Retinal pigment epithelial cell (primary cell): ENCODE measurements at regions not wholly inside any gene's neighbourhood (a gene's known extent, or its start where the extent isn't known, plus 50 kb on each side); places are given as distances from the start of the nearest gene placed in this dataset.

Experiments used
- DNase-seq: peaks from one replicate; pipeline ENCODE4 v3.0.0-alpha.2; 2010; ENCODE audit warnings: low read depth
- H3K4me3 ChIP-seq: 2 replicates; pipeline ENCODE4 v1.5.1; 2011; ENCODE audit warnings: mild to moderate bottlenecking, low read length, control low read depth, moderate library complexity
- TF ChIP-seq, protein P1 (sequence below): conservative IDR thresholded peaks from 2 replicates; pipeline ENCODE4 v1.5.1; 2011; ENCODE audit warnings: low read depth, low read length, control low read depth, inconsistent platforms

DNA sequence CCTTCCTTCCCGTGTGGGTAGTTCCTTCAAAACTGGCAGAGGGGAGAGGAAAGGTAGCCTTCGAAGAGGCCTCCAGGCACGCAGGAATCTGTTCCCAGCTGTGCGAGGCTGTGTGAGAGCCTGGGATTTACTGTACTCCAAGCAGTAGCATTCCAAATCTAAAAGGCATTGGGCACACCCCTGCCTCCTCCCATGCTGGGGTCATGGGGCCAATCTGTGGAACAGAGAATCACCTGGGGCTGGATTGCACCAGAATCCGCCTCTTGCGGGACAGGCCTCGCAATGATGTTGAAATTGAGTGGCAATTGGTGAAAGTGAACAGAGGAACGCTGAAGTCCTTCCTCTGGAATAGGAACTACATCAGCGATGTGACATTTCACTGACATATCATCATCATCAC, 72.5 kb upstream of the IRX3 start:
- TF ChIP-seq, protein P1, sequence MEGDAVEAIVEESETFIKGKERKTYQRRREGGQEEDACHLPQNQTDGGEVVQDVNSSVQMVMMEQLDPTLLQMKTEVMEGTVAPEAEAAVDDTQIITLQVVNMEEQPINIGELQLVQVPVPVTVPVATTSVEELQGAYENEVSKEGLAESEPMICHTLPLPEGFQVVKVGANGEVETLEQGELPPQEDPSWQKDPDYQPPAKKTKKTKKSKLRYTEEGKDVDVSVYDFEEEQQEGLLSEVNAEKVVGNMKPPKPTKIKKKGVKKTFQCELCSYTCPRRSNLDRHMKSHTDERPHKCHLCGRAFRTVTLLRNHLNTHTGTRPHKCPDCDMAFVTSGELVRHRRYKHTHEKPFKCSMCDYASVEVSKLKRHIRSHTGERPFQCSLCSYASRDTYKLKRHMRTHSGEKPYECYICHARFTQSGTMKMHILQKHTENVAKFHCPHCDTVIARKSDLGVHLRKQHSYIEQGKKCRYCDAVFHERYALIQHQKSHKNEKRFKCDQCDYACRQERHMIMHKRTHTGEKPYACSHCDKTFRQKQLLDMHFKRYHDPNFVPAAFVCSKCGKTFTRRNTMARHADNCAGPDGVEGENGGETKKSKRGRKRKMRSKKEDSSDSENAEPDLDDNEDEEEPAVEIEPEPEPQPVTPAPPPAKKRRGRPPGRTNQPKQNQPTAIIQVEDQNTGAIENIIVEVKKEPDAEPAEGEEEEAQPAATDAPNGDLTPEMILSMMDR, result no peak
- H3K4me3 ChIP-seq, result no peak overlapping the region
- DNase-seq, result no peak

DNA sequence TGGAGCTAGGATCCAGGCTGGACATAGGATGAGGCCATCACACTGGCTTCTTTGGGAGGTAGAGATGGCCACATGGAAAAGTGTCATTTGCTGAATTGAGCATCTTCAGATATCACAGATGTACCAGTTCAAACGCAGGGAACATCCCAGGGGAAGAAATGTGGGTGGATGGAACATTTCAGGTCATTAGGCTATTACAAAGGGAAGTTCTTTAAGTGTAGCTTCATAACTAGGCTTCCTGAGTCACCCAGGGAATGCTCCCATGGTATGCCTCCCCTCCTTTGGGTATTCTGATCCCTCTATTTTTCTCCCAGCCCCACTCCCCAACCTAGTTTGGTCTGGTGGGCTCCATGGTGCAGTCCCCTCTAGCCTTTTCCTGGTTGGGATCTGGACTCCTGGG, 69.8 kb upstream of the IRX3 start:
- no peak overlapping the region for H3K4me3 ChIP-seq
- DNase-seq, result no peak
- TF ChIP-seq, protein P1, result no peak

- DNase-seq, result no peak
- TF ChIP-seq, protein P1, result no peak
- no peak overlapping the region for H3K4me3 ChIP-seq
Observed at GRCh38 chr16:54355251-54355650, 68.7 kb upstream of the IRX3 start.

- no peak for DNase-seq
- TF ChIP-seq, protein P1, result no peak
- no peak overlapping the region for H3K4me3 ChIP-seq
Observed at GRCh38 chr16:54353097-54353496, 66.5 kb upstream of the IRX3 start.

GRCh38 chr16:54351171-54351570, 64.6 kb upstream of the IRX3 start:
- H3K4me3 ChIP-seq, result no peak overlapping the region
- no peak for DNase-seq
- TF ChIP-seq, protein P1, result no peak

GRCh38 chr16:54347961-54348360, 61.4 kb upstream of the IRX3 start:
- DNase-seq, result no peak
- no peak overlapping the region for H3K4me3 ChIP-seq
- TF ChIP-seq, protein P1, result no peak

DNA sequence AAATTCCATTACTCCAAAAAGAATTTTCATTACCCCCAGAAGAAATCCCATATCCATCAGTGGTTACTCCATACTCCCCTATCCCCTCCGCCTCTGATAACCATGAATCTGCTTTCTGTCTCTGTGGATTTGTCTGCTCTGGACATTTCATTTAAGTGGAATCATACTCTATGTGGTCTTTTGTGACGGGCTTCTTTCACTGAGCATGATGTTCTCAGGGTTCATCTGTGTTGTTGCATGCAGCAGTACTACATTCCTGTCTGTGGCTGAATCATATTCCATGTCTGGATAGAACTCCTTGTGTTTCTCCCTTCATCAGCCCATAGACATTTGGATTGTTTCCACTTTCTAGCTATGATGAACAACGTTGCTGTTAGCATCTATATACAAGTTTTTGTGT, 59.5 kb upstream of the IRX3 start:
- TF ChIP-seq, protein P1, result no peak

More for the DNA sequence above, 59.5 kb upstream of the IRX3 start:
- H3K4me3 ChIP-seq, result no peak overlapping the region
- no peak for DNase-seq
